ENCODE measurements at regions not wholly inside any gene's neighbourhood (a gene's known extent, or its start where the extent isn't known, plus 50 kb on each side); places are given as distances from the start of the nearest gene placed in this dataset.

GRCh38 chr7:33854801-33855350, 50.5 kb upstream of the BMPER start:
- Histone ChIP-seq H3K4me1 (ENCODE audit: insufficient read depth) (no peaks in the 10 kb centered on the region), H3K27ac (no peak overlapping the region), H3K4me3 (no peak overlapping the region), H3K27me3 (no peaks in the 10 kb centered on the region), H3K9me3 (no peaks in the 10 kb centered on the region), H3K36me3 (no peaks in the 10 kb centered on the region)
- 87 to 90% (median 88%) methylated on average over 4 of the region's 4 CpGs for WGBS, 3 donors
- no peak for DNase-seq
- no peak for TF ChIP-seq EP300 (IDR thresholded peaks at IDR 0.05)
- no peak for TF ChIP-seq CTCF (IDR thresholded peaks at IDR 0.05)
- TF ChIP-seq POLR2A (IDR thresholded peaks at IDR 0.05), result no peak
- intact Hi-C loops (cut with DNase I), result no loop called here
